ENCODE measurements at regions not wholly inside any gene's neighbourhood (a gene's known extent, or its start where the extent isn't known, plus 50 kb on each side); places are given as distances from the start of the nearest gene placed in this dataset.
"Not testable (repeated sequence)": the region's sequence is repeated elsewhere in the genome, so short reads cannot be mapped to it uniquely, and the experiment has no call there.

DNA sequence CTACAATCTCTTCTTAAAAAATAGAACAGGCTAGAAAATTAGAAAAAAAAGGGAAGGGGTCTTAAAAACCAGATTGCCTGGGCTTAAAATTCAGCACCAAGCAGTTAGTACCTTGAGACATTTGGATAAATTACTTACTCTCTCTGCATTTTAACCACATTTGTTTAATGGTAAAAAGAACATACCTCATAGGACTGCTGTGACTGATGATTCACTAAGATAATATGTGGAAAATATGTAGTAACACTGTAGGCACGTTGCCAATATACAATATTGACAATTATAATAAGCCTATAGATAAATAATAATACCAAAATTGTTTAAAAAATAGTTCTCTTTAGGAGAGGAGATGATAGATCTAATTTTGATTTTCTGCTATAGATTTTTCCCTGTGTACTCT lies 750.4 kb downstream of the TENT5A start:
- intact Hi-C loops (cut with DNase I; ENCODE audit: low total_unique reads) = no loop called here
- TF ChIP-seq, protein P1, sequence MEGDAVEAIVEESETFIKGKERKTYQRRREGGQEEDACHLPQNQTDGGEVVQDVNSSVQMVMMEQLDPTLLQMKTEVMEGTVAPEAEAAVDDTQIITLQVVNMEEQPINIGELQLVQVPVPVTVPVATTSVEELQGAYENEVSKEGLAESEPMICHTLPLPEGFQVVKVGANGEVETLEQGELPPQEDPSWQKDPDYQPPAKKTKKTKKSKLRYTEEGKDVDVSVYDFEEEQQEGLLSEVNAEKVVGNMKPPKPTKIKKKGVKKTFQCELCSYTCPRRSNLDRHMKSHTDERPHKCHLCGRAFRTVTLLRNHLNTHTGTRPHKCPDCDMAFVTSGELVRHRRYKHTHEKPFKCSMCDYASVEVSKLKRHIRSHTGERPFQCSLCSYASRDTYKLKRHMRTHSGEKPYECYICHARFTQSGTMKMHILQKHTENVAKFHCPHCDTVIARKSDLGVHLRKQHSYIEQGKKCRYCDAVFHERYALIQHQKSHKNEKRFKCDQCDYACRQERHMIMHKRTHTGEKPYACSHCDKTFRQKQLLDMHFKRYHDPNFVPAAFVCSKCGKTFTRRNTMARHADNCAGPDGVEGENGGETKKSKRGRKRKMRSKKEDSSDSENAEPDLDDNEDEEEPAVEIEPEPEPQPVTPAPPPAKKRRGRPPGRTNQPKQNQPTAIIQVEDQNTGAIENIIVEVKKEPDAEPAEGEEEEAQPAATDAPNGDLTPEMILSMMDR (IDR thresholded peaks at IDR 0.05) = no peak
- Histone ChIP-seq H3K4me1 (no peaks in the 10 kb centered on the region), H3K36me3 (no peaks in the 10 kb centered on the region), H3K9me3 (peaks cover 0 to 3% (median 0%) of the 10 kb centered on the region in 3 donors), H3K27me3 (no peaks in the 10 kb centered on the region), H3K27ac (no peak overlapping the region), H3K4me3 (no peak overlapping the region)
- DNase-seq = no peak

DNA sequence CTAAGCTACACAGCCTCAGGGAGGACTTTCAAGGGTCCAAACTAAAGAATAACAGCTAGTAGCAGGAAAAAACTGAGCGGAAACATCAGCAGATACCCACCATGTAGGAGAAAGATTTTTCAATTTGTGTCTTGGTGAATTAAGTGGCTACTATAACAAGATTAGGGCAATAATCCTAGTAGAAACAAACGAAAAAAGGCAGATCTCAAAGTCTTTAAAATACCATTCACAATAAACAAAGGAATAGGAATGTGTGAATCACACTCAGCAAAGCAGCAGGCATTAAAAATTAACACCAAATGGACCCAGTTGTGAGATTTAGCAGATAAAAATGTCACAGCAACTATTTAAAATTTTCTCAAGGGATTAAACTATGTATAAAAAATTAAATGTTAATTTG lies 761.2 kb downstream of the TENT5A start:
- Histone ChIP-seq H3K4me1 (no peaks in the 10 kb centered on the region), H3K27ac (no peak overlapping the region), H3K27me3 (no peaks in the 10 kb centered on the region), H3K36me3 (no peaks in the 10 kb centered on the region), H3K9me3 (peaks cover 0 to 4% (median 0%) of the 10 kb centered on the region in 3 donors), H3K4me3 (no peak overlapping the region)
- intact Hi-C loops (cut with DNase I; ENCODE audit: low total_unique reads) = no loop called here
- TF ChIP-seq, protein P1 (IDR thresholded peaks at IDR 0.05) = no peak
- DNase-seq = no peak

DNA sequence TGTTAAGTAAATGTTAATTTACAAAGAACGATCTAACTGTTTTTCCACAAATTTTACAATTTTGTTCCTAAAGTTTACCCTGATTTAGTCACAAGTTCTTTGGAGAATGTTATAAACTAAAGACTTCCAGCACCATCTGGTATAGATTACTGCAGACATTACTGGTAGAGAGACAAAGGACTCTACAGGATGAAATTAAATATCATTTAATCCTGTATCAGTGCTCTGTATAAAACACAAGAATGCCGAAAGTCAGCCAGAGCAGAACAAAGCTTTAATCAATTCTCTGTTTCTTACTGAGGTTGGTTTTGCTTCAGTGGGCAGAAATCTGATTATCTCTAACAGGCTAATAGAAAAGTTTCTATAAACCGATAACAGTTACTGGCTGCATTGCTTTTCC lies 763.6 kb downstream of the TENT5A start:
- Histone ChIP-seq H3K9me3 (peaks cover 0 to 4% (median 0%) of the 10 kb centered on the region in 3 donors), H3K4me3 (no peak overlapping the region), H3K27ac (no peak overlapping the region), H3K27me3 (no peaks in the 10 kb centered on the region), H3K4me1 (no peaks in the 10 kb centered on the region), H3K36me3 (no peaks in the 10 kb centered on the region)
- intact Hi-C loops (cut with DNase I; ENCODE audit: low total_unique reads) = no loop called here
- no peak for DNase-seq
- TF ChIP-seq, protein P1 (IDR thresholded peaks at IDR 0.05) = no peak

DNA sequence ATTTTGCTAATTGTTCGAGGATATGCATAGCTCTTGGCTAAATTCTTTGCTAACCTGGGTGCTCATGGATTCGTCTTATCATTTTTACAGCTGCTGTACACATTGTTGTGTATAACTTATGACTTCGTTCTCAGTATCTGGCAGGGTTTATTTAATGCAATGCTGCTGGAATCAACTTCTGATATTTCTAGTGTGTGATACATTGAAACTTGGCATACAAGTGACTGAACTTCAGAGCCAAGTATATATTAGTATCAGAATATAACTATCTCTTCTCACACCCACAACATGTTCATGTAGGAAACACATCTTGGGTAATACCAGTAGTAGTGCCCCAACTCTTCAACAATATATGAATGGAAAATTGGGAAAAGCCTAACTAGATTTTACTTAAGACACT lies 764.2 kb downstream of the TENT5A start:
- H3K27me3 ChIP-seq = no peaks in the 10 kb centered on the region
- TF ChIP-seq, protein P1 (IDR thresholded peaks at IDR 0.05) = no peak
- H3K9me3 ChIP-seq = peaks cover 0 to 4% (median 0%) of the 10 kb centered on the region in 3 donors
- no peak overlapping the region for H3K4me3 ChIP-seq
- H3K27ac ChIP-seq = no peak overlapping the region
- intact Hi-C loops (cut with DNase I; ENCODE audit: low total_unique reads) = no loop called here
- no peaks in the 10 kb centered on the region for H3K36me3 ChIP-seq
- H3K4me1 ChIP-seq = no peaks in the 10 kb centered on the region
- no peak for DNase-seq

DNA sequence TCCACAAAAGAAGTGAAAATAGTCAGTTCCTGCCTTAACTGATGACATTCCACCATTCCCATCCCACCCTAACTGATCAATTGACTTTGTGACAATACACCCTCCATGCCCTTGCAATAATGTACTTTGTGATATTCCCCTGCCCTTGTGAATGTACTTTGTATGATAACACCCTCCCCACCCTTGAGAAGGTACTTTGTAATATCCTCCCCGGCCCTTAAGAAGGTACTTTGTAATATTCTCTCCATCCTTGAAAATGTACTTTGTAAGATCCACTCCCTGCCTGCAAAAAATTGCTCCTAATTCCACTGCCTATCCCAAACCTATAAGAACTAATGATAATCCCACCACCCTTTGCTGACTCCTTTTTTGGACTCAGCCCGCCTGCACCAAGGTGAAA lies 771.3 kb downstream of the TENT5A start:
- H3K9me3 ChIP-seq; intact Hi-C loops (cut with DNase I; ENCODE audit: low total_unique reads); H3K27me3 ChIP-seq; DNase-seq; H3K27ac ChIP-seq; H3K4me1 ChIP-seq; H3K36me3 ChIP-seq; H3K4me3 ChIP-seq: not testable (repeated sequence)

DNA sequence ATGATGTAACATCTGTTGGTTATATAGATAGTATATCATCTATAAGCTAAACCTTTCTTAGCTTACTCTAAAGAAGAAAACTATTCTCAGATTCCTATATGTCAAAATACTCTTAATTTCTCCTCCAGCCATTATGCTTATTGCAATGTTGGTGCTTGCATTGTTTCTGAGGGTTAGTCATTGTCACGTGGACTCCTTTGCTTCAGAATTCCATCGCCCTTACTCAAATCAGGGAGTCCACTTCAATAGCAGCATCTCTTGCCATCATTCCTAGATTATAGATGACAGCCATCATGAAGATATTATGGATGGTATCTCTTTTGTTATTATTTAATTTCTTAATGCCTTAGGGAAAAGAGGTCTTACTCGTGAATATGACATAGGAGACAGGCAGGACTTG lies 776.1 kb downstream of the TENT5A start:
- Histone ChIP-seq H3K4me3 (no peak overlapping the region), H3K27ac (no peak overlapping the region), H3K4me1 (no peaks in the 10 kb centered on the region), H3K36me3 (no peaks in the 10 kb centered on the region), H3K9me3 (no peaks in the 10 kb centered on the region), H3K27me3 (no peaks in the 10 kb centered on the region)
- intact Hi-C loops (cut with DNase I; ENCODE audit: low total_unique reads) = no loop called here
- TF ChIP-seq, protein P1 (IDR thresholded peaks at IDR 0.05) = no peak
- DNase-seq = no peak
